AG08396 (cell line): ENCODE measurements at regions not wholly inside any gene's neighbourhood (a gene's known extent, or its start where the extent isn't known, plus 50 kb on each side); places are given as distances from the start of the nearest gene placed in this dataset.
A peak's percentile ranks its signal among the peaks of the same experiment; 100 is the strongest.

ENCODE experiments used
- DNase-seq: peaks from one replicate; pipeline ENCODE4 v3.0.0; 2012; ENCODE audit warnings: low spot score, mixed read lengths

DNA sequence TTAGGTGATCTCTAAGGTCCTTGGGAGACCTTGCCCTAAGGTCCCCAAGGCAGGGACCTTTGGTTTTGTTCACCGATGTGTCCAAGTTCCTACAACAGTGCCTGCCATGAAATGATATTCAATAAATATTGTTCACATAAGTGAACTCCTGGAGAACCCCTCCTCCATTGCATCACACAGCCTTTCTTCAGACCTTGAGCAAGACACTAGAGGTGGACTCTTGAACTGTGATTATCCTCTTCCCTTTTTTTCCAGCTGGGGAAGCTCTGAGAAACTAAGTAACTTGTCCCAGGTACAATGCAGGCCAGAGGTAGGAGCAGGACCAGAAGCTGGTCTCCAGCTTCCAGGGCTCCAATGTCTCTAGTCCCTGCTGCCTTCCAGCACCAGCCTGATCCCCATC, 76.6 kb upstream of the LMO1 start:
- DNase-seq = no peak

DNA sequence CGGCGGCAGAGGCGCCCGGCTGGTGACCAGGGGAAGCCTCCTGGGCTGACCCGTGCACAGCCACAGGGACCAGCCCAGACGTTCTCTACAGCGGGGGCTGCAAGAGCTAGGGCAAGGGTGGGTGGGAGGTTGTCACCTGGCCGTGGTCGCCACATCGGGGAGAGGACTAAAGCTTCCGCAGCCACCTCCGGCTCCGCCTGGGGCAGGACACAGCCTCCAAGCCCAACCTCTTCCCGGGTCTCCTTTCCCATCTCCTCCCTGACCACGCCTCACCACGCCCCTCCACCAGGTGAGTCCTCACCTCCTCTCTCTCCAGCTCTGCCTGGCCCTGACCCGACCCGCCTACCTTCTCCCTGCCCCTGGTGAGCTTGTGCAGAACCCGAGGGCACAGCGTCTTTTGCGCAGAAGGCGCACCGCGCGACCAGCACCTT, 75.9 kb upstream of the LMO1 start:
- no peak for DNase-seq

DNA sequence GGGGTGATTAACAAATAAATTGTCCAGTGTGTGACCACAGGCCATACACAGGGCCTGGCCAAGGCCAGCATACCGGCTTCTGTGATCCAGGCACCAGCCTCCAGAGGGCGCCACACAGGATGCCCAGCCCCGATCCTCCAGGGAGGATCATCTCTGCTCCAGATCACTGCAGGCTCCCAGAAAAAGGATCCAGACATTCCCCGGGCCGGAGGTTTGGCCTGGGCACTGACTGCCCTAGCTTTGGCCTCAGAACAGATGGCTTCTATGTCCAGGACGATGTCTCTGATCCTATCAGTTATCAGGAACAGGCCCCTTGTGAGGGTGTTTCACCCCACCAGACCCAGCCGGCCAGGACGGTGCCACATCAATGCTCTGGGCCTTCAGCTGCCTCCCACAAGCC, 74.5 kb upstream of the LMO1 start:
- DNase-seq = peak; percentile 85

DNA sequence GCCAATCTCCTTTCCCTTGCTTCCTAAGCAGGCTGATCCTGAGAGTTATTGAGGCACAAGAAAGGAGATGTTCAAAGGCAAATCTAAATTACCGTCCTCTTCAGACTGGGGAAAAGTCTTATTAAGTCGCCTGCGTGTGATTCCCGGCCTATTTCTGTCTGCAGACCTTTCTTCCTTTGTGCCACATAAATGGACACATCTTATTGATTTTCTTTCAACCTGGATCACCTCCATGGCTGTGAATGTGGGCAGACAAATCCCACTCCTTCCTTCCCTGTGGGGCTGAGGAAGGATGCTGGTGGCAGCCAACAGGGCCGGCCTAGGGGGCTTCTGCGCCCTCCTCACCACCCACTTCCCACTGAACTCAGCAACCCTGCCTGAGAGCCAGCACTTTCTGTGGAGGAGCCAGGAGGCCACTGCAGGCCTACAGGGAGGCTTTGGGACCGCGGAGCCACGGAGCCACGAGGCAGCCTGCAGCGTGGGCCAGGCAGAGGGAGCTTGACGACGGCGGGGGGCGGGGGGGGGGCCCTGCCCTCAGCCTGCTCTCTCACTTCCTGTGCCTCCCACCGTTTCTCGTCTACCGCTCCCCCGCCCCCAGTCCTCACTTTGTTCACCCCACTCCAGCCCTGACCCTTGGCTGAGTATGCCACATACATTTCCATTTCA, 73.6 kb upstream of the LMO1 start:
- DNase-seq = no peak

DNA sequence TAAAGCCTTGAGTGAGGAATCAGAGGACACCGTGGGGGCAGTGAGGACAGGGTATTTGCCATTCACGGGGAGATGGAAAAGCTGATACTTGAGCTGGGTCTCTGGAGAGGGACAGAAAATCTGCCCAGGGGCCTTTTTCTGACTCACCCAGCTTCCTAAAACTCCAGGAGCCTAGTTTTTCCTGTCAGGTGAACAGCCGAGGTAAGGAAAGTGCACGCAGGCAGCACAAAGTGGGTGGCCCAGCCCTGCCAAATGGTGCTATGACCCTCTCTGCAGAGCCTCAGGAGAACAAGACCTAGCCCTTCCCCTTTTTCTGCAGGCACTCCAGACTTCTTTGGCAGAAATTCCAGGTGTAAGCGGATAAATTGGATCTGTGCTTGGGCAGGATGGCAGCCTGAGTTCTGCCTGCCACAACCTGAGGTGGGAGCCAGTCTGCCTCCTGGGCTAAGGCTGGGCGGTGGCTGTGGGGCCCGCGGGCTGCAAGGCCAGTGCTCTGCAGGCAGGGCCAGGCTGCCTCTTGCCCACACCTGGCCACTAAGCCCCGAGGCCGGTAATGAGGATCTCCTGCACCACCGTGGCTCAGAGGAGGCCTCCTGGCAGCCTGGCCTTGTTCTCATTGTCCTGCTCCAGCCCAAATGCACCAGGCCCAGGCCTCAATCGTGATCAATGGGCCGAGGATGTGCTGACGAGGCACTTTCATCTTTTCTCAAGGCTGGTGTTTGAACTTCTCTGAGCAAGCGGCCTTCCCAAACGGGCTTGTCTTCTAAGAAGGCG, 72.9 kb upstream of the LMO1 start:
- no peak for DNase-seq

DNA sequence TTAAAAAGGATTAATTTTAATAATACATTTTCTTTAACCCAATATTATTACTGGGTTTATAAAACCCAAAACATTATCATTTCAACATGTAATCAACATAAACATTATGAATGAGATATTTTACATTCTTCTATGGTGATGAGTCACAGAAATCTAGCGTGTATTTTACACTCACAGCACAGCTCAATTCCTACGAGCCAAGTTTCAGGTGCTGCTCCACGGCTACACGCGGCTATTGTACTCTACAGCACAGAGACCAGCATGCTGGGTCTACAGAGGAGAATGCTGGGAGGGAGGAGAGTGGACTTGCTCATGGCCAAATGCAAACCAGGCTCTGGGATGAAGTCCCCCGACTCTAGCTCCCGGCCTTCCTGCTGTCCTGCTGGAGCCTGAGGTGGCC, 72.0 kb upstream of the LMO1 start:
- no peak for DNase-seq

DNA sequence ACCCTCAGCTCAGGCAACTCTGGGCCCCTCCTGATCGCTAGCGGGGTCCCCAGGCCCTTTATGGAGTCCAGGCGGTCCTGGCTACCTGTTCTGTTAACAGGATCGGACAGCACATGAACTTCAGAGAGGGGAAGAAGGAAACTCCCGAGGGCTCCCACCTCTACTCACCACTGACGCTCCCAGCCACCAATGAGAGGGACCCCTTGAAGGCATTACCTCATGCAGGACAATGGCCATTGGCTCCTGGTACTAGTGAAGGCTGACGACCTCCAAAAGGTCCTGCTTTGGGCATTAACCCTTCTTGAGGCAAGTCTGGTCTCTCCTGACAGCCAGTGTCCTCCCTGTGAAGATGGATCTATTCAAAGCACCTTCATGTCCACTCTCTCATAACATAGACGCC, 71.5 kb upstream of the LMO1 start:
- no peak for DNase-seq

DNA sequence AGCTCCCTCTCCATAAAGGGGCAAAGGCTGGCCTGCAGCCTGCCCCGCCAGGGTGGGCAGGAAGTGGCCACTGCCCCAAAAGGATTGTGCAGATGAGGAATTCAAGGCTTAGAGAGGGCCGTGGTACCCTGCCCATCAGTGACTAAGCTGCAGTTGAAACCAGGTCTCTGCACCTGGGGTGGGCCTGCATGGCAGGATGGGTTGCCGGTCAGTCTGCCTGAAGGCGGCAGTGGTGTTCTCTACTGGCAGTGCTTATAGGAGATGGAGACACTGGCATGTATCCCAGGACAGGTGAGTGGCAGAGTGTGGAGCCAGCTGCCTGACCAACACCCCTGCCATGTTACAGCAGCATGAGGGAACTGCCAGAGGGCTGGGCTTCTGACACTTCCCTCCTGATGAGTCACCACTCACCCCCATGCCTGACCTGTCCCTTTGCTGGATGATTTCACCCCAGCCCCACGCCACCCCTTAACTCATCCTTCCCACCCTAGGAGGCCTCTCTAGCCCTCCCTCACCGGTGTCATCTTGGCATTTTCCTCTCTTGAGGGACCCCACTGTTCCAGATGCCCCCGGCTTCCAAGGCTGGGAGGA, 70.2 kb upstream of the LMO1 start:
- DNase-seq = no peak

DNA sequence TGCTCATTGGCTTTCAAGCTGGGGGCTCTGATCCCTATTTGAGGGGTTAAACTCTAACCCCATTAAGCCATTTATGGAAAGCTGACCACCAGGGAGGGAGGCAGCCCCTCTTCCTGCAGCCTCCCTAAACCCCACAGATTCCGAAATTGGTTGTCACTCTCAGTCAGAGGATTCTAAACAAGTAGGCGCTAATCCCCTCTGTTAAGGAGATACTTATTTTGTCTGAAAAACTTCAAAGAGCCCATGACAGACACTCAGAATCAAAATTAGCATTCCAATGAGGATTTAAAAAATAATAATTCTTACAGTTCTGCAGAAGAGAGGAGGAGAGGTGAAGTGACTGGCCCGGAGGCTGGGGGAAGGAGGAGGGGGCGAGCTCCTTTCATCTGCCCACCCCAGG, 69.7 kb upstream of the LMO1 start:
- DNase-seq = no peak

DNA sequence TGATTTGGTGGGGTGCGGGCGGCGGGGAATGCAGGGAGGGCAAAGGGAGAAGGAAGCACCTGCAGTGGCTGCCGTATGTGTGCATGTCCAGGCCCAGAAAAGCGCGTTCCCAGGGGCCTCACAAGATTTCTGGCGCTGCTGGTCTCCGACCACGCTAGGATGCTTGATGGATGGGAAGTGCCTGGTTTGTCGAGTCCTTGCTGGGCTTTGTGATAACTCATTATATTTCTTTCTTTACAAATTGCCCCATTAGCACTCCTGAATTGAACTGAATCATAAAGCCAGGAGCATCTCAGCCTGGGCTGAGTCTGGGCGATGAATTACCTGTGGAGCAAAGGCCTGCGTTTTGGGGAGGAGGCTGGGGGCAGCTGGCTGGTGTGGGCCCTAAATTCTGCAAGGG, 69.2 kb upstream of the LMO1 start:
- DNase-seq = no peak

DNA sequence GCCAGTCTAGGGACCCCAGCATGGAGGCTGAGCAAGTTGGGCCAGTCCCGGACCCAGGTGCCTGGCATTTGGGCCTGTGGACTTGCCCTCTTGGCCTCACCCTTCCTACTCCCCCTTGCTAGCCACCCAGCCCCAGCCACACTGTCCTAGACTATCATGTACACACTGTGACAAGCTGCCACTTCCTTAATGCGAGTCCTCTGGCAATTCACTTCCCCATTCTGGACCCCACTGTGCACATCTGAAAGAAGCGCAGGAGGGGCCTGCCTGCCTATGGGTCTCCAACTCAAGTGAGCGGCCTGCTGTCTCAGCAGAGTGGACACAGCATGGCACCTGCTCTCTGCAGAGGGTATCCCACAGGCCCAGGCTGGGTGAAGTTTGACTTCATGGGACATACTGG, 68.5 kb upstream of the LMO1 start:
- DNase-seq = no peak

DNA sequence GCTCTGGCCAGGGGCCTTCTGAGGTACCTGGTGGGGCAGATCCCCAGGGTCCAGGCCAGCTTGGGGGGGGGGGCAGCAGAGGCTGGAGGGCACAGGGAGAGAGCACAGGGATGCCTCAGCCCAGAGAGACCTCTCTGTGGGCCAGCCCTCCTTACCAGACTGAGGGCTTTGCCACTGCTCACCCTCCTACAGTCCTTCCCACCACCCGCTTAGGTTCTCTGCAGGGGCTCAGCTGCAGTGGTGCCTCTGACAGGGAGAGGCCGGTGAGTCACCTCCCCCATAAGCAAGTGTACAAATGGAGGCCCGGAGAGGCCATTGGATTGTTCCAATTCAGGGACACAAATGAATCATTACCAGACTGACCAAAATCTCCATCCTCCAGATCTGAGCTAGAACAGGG, 68.1 kb upstream of the LMO1 start:
- no peak for DNase-seq

DNA sequence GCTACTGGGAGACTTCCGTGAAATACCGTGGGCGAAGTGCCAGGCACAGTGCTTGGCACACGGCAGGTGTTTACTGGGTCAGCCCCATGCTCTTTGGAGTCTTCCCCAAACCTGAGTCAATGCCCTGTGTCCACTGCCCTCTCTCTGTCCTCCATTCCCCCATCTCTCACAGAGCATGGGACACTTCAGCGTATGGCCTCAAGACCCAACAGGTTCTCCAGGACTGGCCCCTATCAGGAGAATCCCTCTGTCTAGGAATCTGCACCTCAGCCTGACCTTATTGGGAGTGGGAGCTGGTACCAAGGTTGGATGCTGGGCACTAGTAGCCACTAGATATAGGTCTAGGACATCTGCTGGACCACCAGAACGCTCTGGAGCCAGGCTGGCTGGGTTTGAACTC, 67.2 kb upstream of the LMO1 start:
- DNase-seq = no peak

DNA sequence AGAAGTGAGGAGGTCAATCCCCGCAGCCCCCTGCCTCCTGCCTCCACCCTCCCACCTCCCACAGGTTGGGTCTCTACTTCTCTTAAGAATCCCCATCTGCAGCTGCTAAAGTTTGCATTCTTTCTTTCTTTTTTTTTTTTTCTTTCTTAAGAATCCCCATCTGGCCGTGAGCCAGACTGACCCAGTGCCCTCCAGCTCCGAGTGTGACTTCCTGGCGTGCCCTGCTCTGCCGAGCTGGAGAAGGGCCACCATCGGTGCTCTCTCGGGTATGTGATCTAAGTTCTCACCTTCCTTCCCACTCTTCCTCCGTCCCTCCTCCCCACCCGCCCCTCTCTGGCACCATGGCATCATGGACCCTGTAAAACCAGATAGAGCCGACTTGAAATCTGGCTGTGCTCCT, 66.7 kb upstream of the LMO1 start:
- DNase-seq = no peak

DNA sequence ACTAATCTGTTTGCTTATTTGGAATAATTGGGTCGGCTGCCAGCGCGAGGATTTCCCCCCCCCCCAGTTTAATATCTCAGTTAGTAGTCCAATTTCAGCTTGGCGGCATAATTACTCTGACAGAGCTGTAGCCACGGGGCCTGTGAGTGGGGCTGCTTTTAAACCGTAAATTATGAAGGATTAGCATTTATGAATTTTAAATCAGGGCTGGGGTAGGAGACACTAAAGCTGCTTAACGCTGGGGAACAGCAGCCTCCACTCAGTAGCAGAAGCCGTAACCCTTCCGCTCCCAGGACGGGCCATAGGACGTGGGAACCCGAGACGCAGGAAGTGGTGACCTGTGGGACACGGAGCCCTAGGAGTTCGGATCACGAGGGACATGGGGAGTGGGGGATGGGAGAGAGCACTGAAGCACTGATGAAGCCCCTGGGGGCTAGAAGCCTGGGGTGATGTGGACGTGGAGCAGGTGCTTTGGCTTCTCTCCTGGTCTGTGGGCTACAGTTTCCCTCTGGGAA, 66.2 kb upstream of the LMO1 start:
- no peak for DNase-seq

DNA sequence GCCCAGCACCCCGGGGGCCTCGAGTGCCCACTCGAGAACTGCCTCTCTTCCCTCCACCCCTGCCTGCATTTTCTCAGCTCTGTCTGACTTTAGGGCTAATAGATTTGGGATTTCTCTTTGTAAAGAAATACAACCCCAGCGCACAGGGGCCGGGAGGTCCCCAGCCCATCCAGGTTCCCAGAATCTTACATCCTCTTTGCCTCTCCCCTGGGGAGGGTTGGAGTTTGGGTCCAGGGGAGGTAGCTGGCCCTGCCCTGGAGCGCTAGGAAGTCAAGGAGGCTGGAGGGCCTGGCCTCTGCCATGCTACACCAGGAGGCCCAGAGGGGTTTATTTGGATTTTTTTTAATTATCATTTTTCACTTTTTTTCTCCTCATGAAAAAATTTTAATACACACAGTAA, 65.7 kb upstream of the LMO1 start:
- DNase-seq = no peak

DNA sequence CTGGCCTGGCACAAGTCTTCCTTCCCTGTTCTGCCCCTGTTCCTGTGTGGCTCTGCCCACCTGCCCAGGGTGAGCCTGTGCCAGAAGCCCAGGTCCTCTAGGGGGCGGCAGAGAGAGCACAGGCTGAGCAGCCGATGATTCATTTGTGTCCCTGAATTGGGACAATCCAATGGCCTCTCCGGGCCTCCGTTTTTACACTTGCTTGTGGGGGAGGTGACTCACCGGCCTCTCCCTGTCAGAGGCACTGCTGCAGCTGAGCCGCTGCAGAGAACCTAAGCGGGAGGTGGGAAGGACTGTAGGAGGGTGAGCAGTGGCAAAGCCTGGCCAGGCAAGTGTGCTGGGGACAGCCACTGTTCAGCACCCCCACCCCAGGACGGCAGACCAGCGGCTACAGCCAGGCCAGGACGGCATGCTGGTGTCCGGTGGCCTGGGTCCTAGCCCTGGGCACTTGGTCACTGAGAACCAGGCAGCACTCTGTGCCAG, 65.2 kb upstream of the LMO1 start:
- DNase-seq = peak; percentile 88

DNA sequence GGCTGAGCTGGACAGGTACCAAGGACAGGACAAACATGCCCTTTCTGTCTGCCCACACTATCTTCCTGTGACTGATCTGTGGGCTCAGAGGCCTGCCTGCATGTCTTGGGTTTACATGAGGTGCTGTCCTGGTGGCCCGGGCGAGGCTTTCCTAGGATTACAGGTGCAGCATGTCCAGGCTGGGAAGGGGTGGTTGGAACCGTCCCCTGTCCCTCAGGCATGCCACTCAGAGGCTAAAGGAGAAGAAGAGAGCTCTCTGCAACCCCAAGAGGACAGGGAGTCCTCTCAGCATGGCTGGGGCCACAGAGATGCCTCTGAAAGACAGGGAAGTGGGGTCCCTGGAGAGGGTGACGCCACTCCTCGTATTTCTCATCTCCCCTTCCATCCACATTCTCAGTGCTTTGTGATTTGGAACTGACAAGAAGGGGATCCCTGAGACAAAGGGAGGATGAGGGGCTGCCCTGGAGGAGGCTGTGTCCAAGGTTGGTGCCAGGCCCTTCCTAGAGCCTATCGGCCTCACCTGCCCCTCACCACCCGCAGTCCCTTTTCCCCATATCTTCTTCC, 64.6 kb upstream of the LMO1 start:
- no peak for DNase-seq

DNA sequence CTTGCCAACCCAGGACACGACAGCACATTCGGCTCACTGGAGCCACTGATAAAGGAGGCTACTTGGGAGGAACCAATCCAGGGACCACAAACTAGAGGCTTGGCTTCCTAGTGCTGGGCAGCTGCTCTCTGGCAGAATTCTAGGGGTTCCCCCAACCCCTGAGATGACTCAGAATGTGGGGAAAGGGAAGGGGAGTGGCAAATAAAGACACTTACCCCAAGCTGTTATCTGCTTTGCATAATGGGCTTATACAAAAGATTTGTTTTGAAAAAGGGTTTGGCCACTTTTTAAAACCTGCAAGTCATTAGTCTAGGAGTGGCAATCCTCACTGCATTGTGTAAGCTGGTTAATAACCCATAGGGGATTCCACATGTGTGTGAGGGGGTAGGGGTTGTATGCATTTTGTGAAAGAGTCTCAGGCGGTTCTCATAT, 64.1 kb upstream of the LMO1 start:
- no peak for DNase-seq

DNA sequence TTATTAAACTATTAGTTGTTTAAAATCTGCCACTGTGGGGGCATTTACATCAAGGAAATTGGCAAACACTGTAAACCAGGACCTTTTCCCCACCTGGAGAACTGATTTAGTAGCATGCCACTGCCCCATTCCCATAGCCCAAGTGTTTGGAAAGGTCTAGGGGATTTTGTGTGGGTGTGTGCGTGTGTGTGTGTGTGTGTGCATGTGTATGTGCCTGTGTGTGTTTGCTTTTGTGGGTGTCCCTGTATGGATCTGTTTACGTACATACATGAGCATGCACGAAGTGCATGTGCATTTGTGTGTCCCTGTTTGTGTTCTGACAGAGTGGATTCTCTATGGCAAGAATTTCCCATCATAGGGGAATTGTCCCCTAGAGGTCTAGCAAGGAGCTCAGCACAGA, 62.7 kb upstream of the LMO1 start:
- DNase-seq = no peak

DNA sequence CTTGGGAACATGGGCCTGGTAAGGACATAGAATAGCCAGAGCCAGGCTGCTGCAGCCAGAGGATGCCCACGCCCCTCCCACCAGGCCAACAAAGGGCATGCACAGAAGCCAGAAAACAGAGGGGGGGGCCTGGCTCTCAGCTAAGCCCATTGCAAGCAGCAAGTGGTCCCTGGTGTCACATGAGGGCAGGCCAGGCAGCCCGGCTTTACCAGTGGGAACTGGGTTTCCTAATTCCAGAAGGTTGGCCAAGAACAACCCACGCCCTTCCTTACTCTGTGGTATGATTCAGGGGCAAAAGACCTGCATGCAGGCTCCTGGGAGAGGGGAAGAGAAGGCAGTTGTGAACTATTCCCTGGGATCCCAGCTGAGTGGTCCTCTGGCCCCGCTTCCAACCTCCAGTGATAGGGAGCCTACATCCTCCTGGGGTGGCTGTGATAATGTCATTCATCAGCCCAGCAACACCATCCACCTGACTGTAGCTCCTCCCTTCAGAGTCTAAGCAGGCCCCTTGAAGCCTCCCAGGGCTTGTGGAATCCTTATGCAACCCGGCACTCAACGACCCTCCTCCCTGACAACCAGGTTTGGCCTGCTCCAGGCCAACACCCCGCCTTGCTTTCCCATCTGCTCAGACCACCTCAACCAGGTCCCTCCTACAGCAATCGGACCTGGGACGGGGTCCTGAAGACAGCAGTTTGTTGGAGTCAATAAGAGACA, 62.1 kb upstream of the LMO1 start:
- no peak for DNase-seq
